HepG2 (cell line): ENCODE measurements at regions not wholly inside any gene's neighbourhood (a gene's known extent, or its start where the extent isn't known, plus 50 kb on each side); places are given as distances from the start of the nearest gene placed in this dataset.

Experiments
- ATAC-seq: fragments of 200-7000 bp; cut with Tn5 transposase; 3 replicates; pipeline ENCODE4 v1.9.1; 2020; ENCODE audit warnings: mild to moderate bottlenecking, moderate library complexity
- BruUV-seq: library from RNA; stranded (reverse); fragments of 400-500 nt; replicated peaks from 2 replicates; lab custom pipeline; 2021; lab: Mats Ljungman, UMichigan
- CTCF ChIA-PET: fragments of 300-600 bp; formaldehyde crosslinking; extraction: SDS; loops from one replicate; lab custom pipeline; 2021; ENCODE audit warnings: low total read pairs, inconsistent platforms, low intra/inter-chr PET ratio; lab: Yijun Ruan, JAX
- POLR2A ChIA-PET: fragments of 350-600 bp; sonication (Branson Sonifier 250); formaldehyde crosslinking; loops from one replicate; lab custom pipeline; 2020; ENCODE audit warnings: antibody characterized with exemption, inconsistent platforms; lab: Yijun Ruan, JAX
- DNase-seq: peaks from one replicate; pipeline ENCODE4 v3.0.0-alpha.2; 2015; ENCODE audit warnings: low spot score
- FAIRE-seq: peaks from 3 replicates; lab custom pipeline; 2011; peaks lifted over from hg19 to GRCh38; lab: Jason Lieb, UNC
- H2AFZ ChIP-seq: one replicate; pipeline ENCODE4 v1.6.1; 2011; ENCODE audit warnings: low read length, inconsistent platforms
- H3K27ac ChIP-seq: fragments of 300-600 bp; 3 replicates; pipeline ENCODE4 v1.8.0; 2011; ENCODE audit warnings: mixed run types, mild to moderate bottlenecking, mixed read lengths, low read length, inconsistent platforms; ENCODE audit not compliant: insufficient read depth; ENCODE audit errors: extremely low read length
- H3K27me3 ChIP-seq, 2 experiments: fragments of 200-600 bp in 1 of 2; 2 replicates in 1 of 2; 3 replicates in 1 of 2; pipeline versions ENCODE4 v1.6.0 to v1.8.0; 2011; ENCODE audit warnings: low read length in 2 of 2, mild to moderate bottlenecking in 2 of 2, moderate library complexity in 2 of 2, inconsistent platforms in 1 of 2; ENCODE audit not compliant: insufficient read depth in 2 of 2, control insufficient read depth in 1 of 2
- H3K36me3 ChIP-seq, 2 experiments: fragments of 200-600 bp in 1 of 2; replicated peaks in 1 of 2; 2 replicates in 1 of 2; 3 replicates in 1 of 2; pipeline versions ENCODE4 v1.5.1 to v1.8.0; 2011; ENCODE audit warnings: low read length in 2 of 2, inconsistent platforms in 1 of 2; ENCODE audit not compliant: insufficient read depth in 2 of 2, control insufficient read depth in 1 of 2
- H3K4me1 ChIP-seq: 2 replicates; pipeline ENCODE4 v1.5.1; 2012; ENCODE audit warnings: low read length, inconsistent platforms; ENCODE audit not compliant: insufficient read depth
- H3K4me2 ChIP-seq: 2 replicates; pipeline ENCODE4 v1.6.0; 2011; ENCODE audit warnings: low read depth, low read length, inconsistent platforms
- H3K4me3 ChIP-seq, 3 experiments: fragments of 200-600 bp in 1 of 3; sonication (generic), shearing (Covaris generic) in 1 of 3; replicated peaks in 1 of 3; 2 replicates each; pipeline ENCODE4 v1.5.1; 2011 to 2016; ENCODE audit warnings: low read length in 3 of 3, inconsistent platforms in 2 of 3, low read depth in 2 of 3, mild to moderate bottlenecking in 2 of 3, control low read depth in 1 of 3, mixed read lengths in 1 of 3; ENCODE audit not compliant: insufficient read depth in 1 of 3
- H3K79me2 ChIP-seq: one replicate; pipeline ENCODE4 v1.6.1; 2011; ENCODE audit warnings: low read length, inconsistent platforms; ENCODE audit not compliant: insufficient read depth
- H3K9ac ChIP-seq: 2 replicates; pipeline ENCODE4 v1.6.0; 2011; ENCODE audit warnings: mild to moderate bottlenecking, low read depth, low read length, inconsistent platforms; ENCODE audit not compliant: insufficient read depth
- H3K9me3 ChIP-seq: 2 replicates; pipeline ENCODE4 v1.5.1; 2012; ENCODE audit warnings: mild to moderate bottlenecking, low read length
- H4K20me1 ChIP-seq: 2 replicates; pipeline ENCODE4 v1.6.0; 2011; ENCODE audit warnings: inconsistent platforms, mild to moderate bottlenecking, low read length, moderate library complexity; ENCODE audit not compliant: insufficient read depth
- ARID5B ChIP-seq: IDR thresholded peaks from 2 replicates; pipeline ENCODE4 v1.4.0; 2020; ENCODE audit warnings: mild to moderate bottlenecking, missing genetic modification reagents
- FOXP1 ChIP-seq, 2 experiments: fragments of 450-650 bp in 1 of 2; IDR thresholded peaks; 2 replicates each; pipeline ENCODE4 v1.6.1; 2017 to 2018; ENCODE audit warnings: antibody characterized with exemption in 1 of 2
- HNRNPH1 ChIP-seq: fragments of 200-400 bp; formaldehyde crosslinking; optimal IDR thresholded peaks from 2 replicates; pipeline ENCODE3; 2017; ENCODE audit warnings: mild to moderate bottlenecking, low read depth, low read length
- JDP2 ChIP-seq: sonication (generic); formaldehyde crosslinking; IDR thresholded peaks from 2 replicates; pipeline ENCODE4 v1.8.1; 2022; ENCODE audit warnings: missing genetic modification reagents, borderline replicate concordance
- MZF1 ChIP-seq: sonication (generic); formaldehyde crosslinking; IDR thresholded peaks from 2 replicates; pipeline ENCODE4 v1.8.1; 2023; ENCODE audit warnings: mild to moderate bottlenecking, missing genetic modification reagents, borderline replicate concordance
- RAD21 ChIP-seq: fragments of 450-650 bp; formaldehyde crosslinking; IDR thresholded peaks from 2 replicates; pipeline ENCODE4 v1.5.0; 2020; ENCODE audit warnings: mild to moderate bottlenecking
- RFX5 ChIP-seq: IDR thresholded peaks from 2 replicates; pipeline ENCODE4 v1.6.1; 2011; ENCODE audit warnings: low read depth, low read length, improper control_type of control experiment
- SAFB2 ChIP-seq: sonication (generic); formaldehyde crosslinking; IDR thresholded peaks from 2 replicates; pipeline ENCODE4 v1.5.1; 2020; ENCODE audit warnings: missing genetic modification reagents, low read depth, mild to moderate bottlenecking, borderline replicate concordance
- SALL2 ChIP-seq: sonication (generic); formaldehyde crosslinking; IDR thresholded peaks from 2 replicates; pipeline ENCODE4 v1.8.1; 2023; ENCODE audit warnings: mild to moderate bottlenecking, missing genetic modification reagents, inconsistent platforms
- TCF7L2 ChIP-seq: IDR thresholded peaks from 2 replicates; pipeline ENCODE4 v1.6.1; 2011; ENCODE audit warnings: mild to moderate bottlenecking, low read depth, low read length, moderate library complexity
- ZNF136 ChIP-seq: sonication (generic); formaldehyde crosslinking; IDR thresholded peaks from 2 replicates; pipeline ENCODE4 v1.8.1; 2022; ENCODE audit warnings: low read depth, mild to moderate bottlenecking, moderate library complexity, missing genetic modification reagents
- ZNF503 ChIP-seq: sonication (generic); formaldehyde crosslinking; IDR thresholded peaks from 2 replicates; pipeline ENCODE4 v1.4.0; 2020; ENCODE audit warnings: missing genetic modification reagents
- ZNF607 ChIP-seq: sonication (generic); formaldehyde crosslinking; IDR thresholded peaks from 2 replicates; pipeline ENCODE4 v1.5.1; 2020; ENCODE audit warnings: missing genetic modification reagents, mild to moderate bottlenecking, borderline replicate concordance
- ZNF619 ChIP-seq: sonication (generic); formaldehyde crosslinking; IDR thresholded peaks from 2 replicates; pipeline ENCODE4 v1.4.0; 2020; ENCODE audit warnings: mild to moderate bottlenecking, missing genetic modification reagents
- ZSCAN12 ChIP-seq: sonication (generic); formaldehyde crosslinking; IDR thresholded peaks from 2 replicates; pipeline ENCODE4 v1.9.0; 2021; ENCODE audit warnings: mild to moderate bottlenecking, missing genetic modification reagents
- WGBS: methylation state at CpG from one replicate; pipeline ENCODE4 v1.1.6; 2017; ENCODE audit warnings: low lambda C conversion rate; 5-methylcytosine and 5-hydroxymethylcytosine counted together
- in situ Hi-C: cut with HindIII; loops from 2 replicates; pipeline ENCODE4 v1.10.0; 2017; ENCODE audit warnings: low pct_unique_long_range_greater_than_20kb; ENCODE audit not compliant: extremely low pct_ligation_motif_present
- intact Hi-C: fragments of 100-400 bp; cut with micrococcal nuclease; formaldehyde crosslinking; loops from one replicate; pipeline ENCODE4 v1.10.0; 2022; ENCODE audit not compliant: unreplicated experiment

GRCh38 chr5:116892993-116893392 lies 318.4 kb upstream of the SEMA6A start:
- no peaks in the 10 kb centered on the region for H3K79me2 ChIP-seq
- in situ Hi-C loops, result no loop called here
- DNase-seq, result no peak
- no peaks in the 10 kb centered on the region for H3K9me3 ChIP-seq
- no peak overlapping the region for H3K4me3 ChIP-seq
- TF ChIP-seq ARID5B (CRISPR knock-in tag), result no peak
- peak; percentile 91 for TF ChIP-seq RFX5
- no peak for FAIRE-seq
- no peak overlapping the region for H2AFZ ChIP-seq
- peaks cover 6% of the 10 kb centered on the region; the same call in 1 of the 2 replicates for H3K4me1 ChIP-seq
- intact Hi-C loops, result no loop called here
- POLR2A ChIA-PET, result no interaction called here
- no peak overlapping the region for H3K9ac ChIP-seq
- H4K20me1 ChIP-seq, result no peaks in the 10 kb centered on the region
- no peak for ATAC-seq
- H3K27ac ChIP-seq, result no peak overlapping the region
- BruUV-seq, result no TSS peak
- H3K4me2 ChIP-seq, result no peak overlapping the region
- H3K27me3 ChIP-seq, result peaks cover 0 to 11% of the 10 kb centered on the region in 2 experiments; a peak in 3 of 5 replicates
- no peaks in the 10 kb centered on the region for H3K36me3 ChIP-seq
- CTCF ChIA-PET, result no interaction called here

- no peaks in the 10 kb centered on the region for H3K79me2 ChIP-seq
- no peak for TF ChIP-seq FOXP1 (IDR thresholded peaks at IDR 0.05)
- no peak for TF ChIP-seq FOXP1 (CRISPR knock-in tag; IDR thresholded peaks at IDR 0.05)
- TF ChIP-seq ZNF619 (CRISPR knock-in tag), result no peak
- TF ChIP-seq ZNF607 (CRISPR knock-in tag), result no peak
- no peak for TF ChIP-seq ZSCAN12 (CRISPR knock-in tag)
- no peak for TF ChIP-seq SALL2 (CRISPR knock-in tag)
- TF ChIP-seq HNRNPH1, result no peak
- no peak for TF ChIP-seq SAFB2
- no peak for TF ChIP-seq RAD21 (CRISPR knock-in tag)
- TF ChIP-seq ZNF136 (CRISPR knock-in tag), result no peak
- no peak for TF ChIP-seq JDP2 (CRISPR knock-in tag)
- TF ChIP-seq ZNF503 (CRISPR knock-in tag), result no peak
- no peak for TF ChIP-seq TCF7L2
- no peak for TF ChIP-seq MZF1
These were observed 312.5 kb upstream of the SEMA6A start for GRCh38 chr5:116887104-116887503.

More at GRCh38 chr5:116887104-116887503, 312.5 kb upstream of the SEMA6A start:
- Histone ChIP-seq H3K27me3 (peaks cover 0 to 34% of the 10 kb centered on the region in 2 experiments; a peak in 3 of 5 replicates), H3K4me1 (peaks cover 11% of the 10 kb centered on the region), H4K20me1 (no peaks in the 10 kb centered on the region), H3K4me2 (no peak overlapping the region), H3K9me3 (no peaks in the 10 kb centered on the region), H2AFZ (no peak overlapping the region), H3K9ac (no peak overlapping the region), H3K4me3 (no peak overlapping the region), H3K36me3 (no peaks in the 10 kb centered on the region), H3K27ac (no peak overlapping the region)
- FAIRE-seq (no peak), ATAC-seq (no peak), DNase-seq (no peak)
- WGBS, result 11% methylated on average over 1 of the region's 1 CpG
- intact Hi-C loops, result no loop called here
- no TSS peak for BruUV-seq
- ChIA-PET POLR2A (no interaction called here), CTCF (no interaction called here)
- in situ Hi-C loops, result no loop called here
